Panc1 (cell line): ENCODE measurements at regions not wholly inside any gene's neighbourhood (a gene's known extent, or its start where the extent isn't known, plus 50 kb on each side); places are given as distances from the start of the nearest gene placed in this dataset.
"Not testable (repeated sequence)": the region's sequence is repeated elsewhere in the genome, so short reads cannot be mapped to it uniquely, and the experiment has no call there.

Source experiments
- ATAC-seq: fragments of 200-7000 bp; cut with Tn5 transposase; 2 replicates; pipeline ENCODE4 v1.9.1; 2020; ENCODE audit warnings: mild to moderate bottlenecking, moderate library complexity
- BruUV-seq: library from RNA; stranded (reverse); fragments of 400-500 nt; replicated peaks from 2 replicates; lab custom pipeline; 2021; lab: Mats Ljungman, UMichigan
- CTCF ChIA-PET: fragments of 300-600 bp; sonication (Branson Sonifier 250); formaldehyde crosslinking; loops from one replicate; lab custom pipeline; 2022; ENCODE audit warnings: antibody characterized with exemption; lab: Charles Lee
- POLR2A ChIA-PET: fragments of 300-600 bp; sonication (Branson Sonifier 250); formaldehyde crosslinking; loops from one replicate; lab custom pipeline; 2022; ENCODE audit warnings: antibody characterized with exemption; lab: Charles Lee
- DNase-seq: peaks from one replicate; pipeline ENCODE4 v3.0.0-alpha.2; 2010; ENCODE audit warnings: low read depth, low spot score
- H3K27ac ChIP-seq: 2 replicates; pipeline ENCODE4 v1.5.1; 2011; ENCODE audit warnings: mild to moderate bottlenecking, low read length, inconsistent platforms
- H3K27me3 ChIP-seq: fragments of 200-500 bp; sonication (Bioruptor generic); 2 replicates; pipeline ENCODE4 v1.6.0; 2014; ENCODE audit warnings: low read length, inconsistent platforms; ENCODE audit not compliant: control insufficient read depth, insufficient read depth
- H3K36me3 ChIP-seq: fragments of 200-500 bp; sonication (Bioruptor generic); 2 replicates; pipeline ENCODE4 v1.5.1; 2014; ENCODE audit warnings: inconsistent platforms, mild to moderate bottlenecking, low read length, moderate library complexity; ENCODE audit not compliant: control insufficient read depth, insufficient read depth
- H3K4me1 ChIP-seq: 2 replicates; pipeline ENCODE4 v1.5.1; 2011; ENCODE audit warnings: inconsistent platforms, mild to moderate bottlenecking, low read length, moderate library complexity; ENCODE audit not compliant: control insufficient read depth, insufficient read depth
- H3K4me3 ChIP-seq, 2 experiments: 2 replicates each; pipeline ENCODE4 v1.5.1; 2011 to 2012; ENCODE audit warnings: low read depth in 2 of 2, low read length in 2 of 2, mild to moderate bottlenecking in 2 of 2, inconsistent platforms in 1 of 2, moderate library complexity in 1 of 2
- H3K9me3 ChIP-seq: fragments of 200-500 bp; sonication (Bioruptor generic); 2 replicates; pipeline ENCODE4 v1.5.1; 2014; ENCODE audit warnings: low read depth, mild to moderate bottlenecking, inconsistent platforms, low read length, moderate library complexity; ENCODE audit not compliant: control insufficient read depth, insufficient read depth
- POLR2AphosphoS5 ChIP-seq: IDR thresholded peaks from 2 replicates; pipeline ENCODE4 v1.6.1; 2012; ENCODE audit warnings: mild to moderate bottlenecking, low read depth, low read length, moderate library complexity
- SIN3A ChIP-seq: IDR thresholded peaks from 2 replicates; pipeline ENCODE4 v1.6.1; 2012; ENCODE audit warnings: low read depth, mild to moderate bottlenecking, low read length, moderate library complexity, borderline replicate concordance; ENCODE audit not compliant: insufficient read depth
- TCF7L2 ChIP-seq: IDR thresholded peaks from 2 replicates; pipeline ENCODE4 v1.6.1; 2011; ENCODE audit warnings: mild to moderate bottlenecking, low read depth, low read length, inconsistent platforms
- in situ Hi-C: cut with HindIII; loops from 2 replicates; pipeline ENCODE4 v1.10.0; 2016; ENCODE audit warnings: low sequenced_read_pairs, low pct_unique_long_range_greater_than_20kb
- intact Hi-C: fragments of 100-400 bp; cut with micrococcal nuclease; formaldehyde crosslinking; loops from one replicate; pipeline ENCODE4 v1.10.0; 2022; ENCODE audit not compliant: unreplicated experiment
- TF ChIP-seq, protein P1 (sequence below), 2 experiments: IDR thresholded peaks; 2 replicates each; pipeline ENCODE4 v1.6.1; 2011 to 2012; ENCODE audit warnings: low read depth in 2 of 2, control low read depth in 1 of 2, low read length in 1 of 2, mild to moderate bottlenecking in 1 of 2, moderate library complexity in 1 of 2; ENCODE audit not compliant: insufficient read depth in 1 of 2
- TF ChIP-seq, protein P2 (sequence below): fragments of 450-650 bp; IDR thresholded peaks from 2 replicates; pipeline ENCODE4 v1.5.1; 2017; ENCODE audit warnings: mild to moderate bottlenecking

DNA sequence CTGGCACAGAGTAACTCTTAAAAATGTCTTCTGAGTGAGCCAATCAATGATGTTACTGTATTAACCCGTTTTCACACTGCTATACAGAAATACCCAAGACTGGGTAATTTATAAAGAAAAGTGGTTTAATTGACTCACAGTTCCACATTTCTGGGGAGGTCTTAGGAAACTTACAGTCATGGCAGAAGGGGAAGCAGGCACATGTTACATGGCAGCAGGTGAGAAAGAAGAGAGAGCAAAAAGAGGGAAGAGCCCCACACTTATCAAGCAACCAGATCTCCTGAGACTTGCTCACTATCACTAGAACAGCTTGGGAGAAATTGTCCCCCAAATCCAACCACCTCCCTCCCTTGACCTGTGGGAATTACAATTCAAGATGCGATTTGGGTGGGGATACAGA lies 97.6 kb upstream of the MIR17HG start:
- Histone ChIP-seq H3K4me3 (no peak overlapping the region), H3K27ac (no peak overlapping the region), H3K9me3 (no peaks in the 10 kb centered on the region), H3K36me3 (no peaks in the 10 kb centered on the region), H3K4me1 (no peaks in the 10 kb centered on the region), H3K27me3 (no peaks in the 10 kb centered on the region)
- CTCF ChIA-PET = no interaction called here
- intact Hi-C loops (loop anchor here (2.0 to 5.0 kb wide), 2 partner anchors 118 to 173 kb away; no protein-coding TSS in a partner anchor), in situ Hi-C loops (no loop called here)
- POLR2A ChIA-PET = no interaction called here
- no peak for TF ChIP-seq TCF7L2
- no peak for TF ChIP-seq POLR2AphosphoS5
- TF ChIP-seq, protein P1, sequence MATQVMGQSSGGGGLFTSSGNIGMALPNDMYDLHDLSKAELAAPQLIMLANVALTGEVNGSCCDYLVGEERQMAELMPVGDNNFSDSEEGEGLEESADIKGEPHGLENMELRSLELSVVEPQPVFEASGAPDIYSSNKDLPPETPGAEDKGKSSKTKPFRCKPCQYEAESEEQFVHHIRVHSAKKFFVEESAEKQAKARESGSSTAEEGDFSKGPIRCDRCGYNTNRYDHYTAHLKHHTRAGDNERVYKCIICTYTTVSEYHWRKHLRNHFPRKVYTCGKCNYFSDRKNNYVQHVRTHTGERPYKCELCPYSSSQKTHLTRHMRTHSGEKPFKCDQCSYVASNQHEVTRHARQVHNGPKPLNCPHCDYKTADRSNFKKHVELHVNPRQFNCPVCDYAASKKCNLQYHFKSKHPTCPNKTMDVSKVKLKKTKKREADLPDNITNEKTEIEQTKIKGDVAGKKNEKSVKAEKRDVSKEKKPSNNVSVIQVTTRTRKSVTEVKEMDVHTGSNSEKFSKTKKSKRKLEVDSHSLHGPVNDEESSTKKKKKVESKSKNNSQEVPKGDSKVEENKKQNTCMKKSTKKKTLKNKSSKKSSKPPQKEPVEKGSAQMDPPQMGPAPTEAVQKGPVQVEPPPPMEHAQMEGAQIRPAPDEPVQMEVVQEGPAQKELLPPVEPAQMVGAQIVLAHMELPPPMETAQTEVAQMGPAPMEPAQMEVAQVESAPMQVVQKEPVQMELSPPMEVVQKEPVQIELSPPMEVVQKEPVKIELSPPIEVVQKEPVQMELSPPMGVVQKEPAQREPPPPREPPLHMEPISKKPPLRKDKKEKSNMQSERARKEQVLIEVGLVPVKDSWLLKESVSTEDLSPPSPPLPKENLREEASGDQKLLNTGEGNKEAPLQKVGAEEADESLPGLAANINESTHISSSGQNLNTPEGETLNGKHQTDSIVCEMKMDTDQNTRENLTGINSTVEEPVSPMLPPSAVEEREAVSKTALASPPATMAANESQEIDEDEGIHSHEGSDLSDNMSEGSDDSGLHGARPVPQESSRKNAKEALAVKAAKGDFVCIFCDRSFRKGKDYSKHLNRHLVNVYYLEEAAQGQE (IDR thresholded peaks at IDR 0.05; ENCODE audit: insufficient read depth in 1 of 2, low read depth in 2 of 2, low read length in 1 of 2) = no peak
- TF ChIP-seq SIN3A = no peak
- TF ChIP-seq, protein P2, sequence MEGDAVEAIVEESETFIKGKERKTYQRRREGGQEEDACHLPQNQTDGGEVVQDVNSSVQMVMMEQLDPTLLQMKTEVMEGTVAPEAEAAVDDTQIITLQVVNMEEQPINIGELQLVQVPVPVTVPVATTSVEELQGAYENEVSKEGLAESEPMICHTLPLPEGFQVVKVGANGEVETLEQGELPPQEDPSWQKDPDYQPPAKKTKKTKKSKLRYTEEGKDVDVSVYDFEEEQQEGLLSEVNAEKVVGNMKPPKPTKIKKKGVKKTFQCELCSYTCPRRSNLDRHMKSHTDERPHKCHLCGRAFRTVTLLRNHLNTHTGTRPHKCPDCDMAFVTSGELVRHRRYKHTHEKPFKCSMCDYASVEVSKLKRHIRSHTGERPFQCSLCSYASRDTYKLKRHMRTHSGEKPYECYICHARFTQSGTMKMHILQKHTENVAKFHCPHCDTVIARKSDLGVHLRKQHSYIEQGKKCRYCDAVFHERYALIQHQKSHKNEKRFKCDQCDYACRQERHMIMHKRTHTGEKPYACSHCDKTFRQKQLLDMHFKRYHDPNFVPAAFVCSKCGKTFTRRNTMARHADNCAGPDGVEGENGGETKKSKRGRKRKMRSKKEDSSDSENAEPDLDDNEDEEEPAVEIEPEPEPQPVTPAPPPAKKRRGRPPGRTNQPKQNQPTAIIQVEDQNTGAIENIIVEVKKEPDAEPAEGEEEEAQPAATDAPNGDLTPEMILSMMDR = no peak
- no TSS peak for BruUV-seq
- ATAC-seq = no peak
- DNase-seq = no peak

DNA sequence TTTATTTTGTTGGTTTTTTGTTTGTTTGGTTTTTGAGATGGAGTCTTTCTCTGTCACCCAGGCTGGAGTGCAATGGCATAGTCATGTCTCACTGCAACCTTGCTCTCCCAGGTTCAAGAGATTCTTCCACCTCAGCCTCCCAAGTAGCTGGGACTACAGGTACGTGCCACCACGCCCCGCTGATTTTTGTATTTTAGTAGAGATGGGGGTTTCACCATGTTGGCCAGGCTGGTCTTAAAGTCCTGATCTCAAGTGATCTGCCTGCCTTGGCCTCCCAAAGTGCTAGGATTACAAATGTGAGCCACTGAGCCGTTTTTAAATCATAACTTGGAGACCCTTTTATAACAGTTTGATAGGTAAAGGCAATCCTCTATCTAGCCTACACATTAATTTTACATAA lies 95.9 kb upstream of the MIR17HG start:
- H3K4me3 ChIP-seq, H3K9me3 ChIP-seq, H3K4me1 ChIP-seq, intact Hi-C loops, CTCF ChIA-PET, BruUV-seq, H3K27ac ChIP-seq, H3K36me3 ChIP-seq, DNase-seq, in situ Hi-C loops, POLR2A ChIA-PET, H3K27me3 ChIP-seq, ATAC-seq: not testable (repeated sequence)

DNA sequence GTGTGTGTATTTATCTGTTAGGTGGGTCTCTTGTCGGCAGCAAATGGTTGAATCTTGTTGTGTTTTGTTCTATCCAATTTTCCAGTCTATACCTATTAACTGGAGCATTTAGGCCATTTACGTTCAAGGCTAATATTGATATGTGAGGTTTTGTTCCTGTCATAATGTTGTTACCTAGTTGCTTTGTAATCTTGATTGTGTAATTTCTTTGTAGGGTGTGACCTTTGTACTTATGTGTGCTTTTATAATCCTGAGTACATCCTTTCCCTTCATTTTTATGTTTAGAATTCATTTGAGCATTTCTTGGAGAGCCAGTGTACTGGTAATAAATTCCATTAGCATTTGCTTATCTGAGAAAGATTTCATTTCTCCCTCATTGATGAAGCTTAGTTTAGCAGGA lies 83.0 kb upstream of the MIR17HG start:
- DNase-seq (no peak), ATAC-seq (no peak)
- no TSS peak for BruUV-seq
- intact Hi-C loops = no loop called here
- ChIA-PET POLR2A (no interaction called here), CTCF (no interaction called here)
- no peaks in the 10 kb centered on the region for H3K36me3 ChIP-seq
- no peaks in the 10 kb centered on the region for H3K27me3 ChIP-seq
- no peak overlapping the region for H3K4me3 ChIP-seq
- no peak for TF ChIP-seq POLR2AphosphoS5
- TF ChIP-seq TCF7L2 = no peak
- TF ChIP-seq SIN3A = no peak
- TF ChIP-seq, protein P1 (IDR thresholded peaks at IDR 0.05; ENCODE audit: insufficient read depth in 1 of 2, low read depth in 2 of 2, low read length in 1 of 2) = no peak
- TF ChIP-seq, protein P2 = no peak
- H3K9me3 ChIP-seq = no peaks in the 10 kb centered on the region
- no peaks in the 10 kb centered on the region for H3K4me1 ChIP-seq
- no peak overlapping the region for H3K27ac ChIP-seq
- in situ Hi-C loops = no loop called here
